ENCODE measurements at regions not wholly inside any gene's neighbourhood (a gene's known extent, or its start where the extent isn't known, plus 50 kb on each side); places are given as distances from the start of the nearest gene placed in this dataset.

- CTCF ChIA-PET: no interaction called here
- no peaks in the 10 kb centered on the region for H3K36me3 ChIP-seq (ENCODE audit: control insufficient read depth, insufficient read depth, low read length)
- no peak overlapping the region for H3K4me3 ChIP-seq (ENCODE audit: low read depth, low read length)
- H3K27me3 ChIP-seq (ENCODE audit: control insufficient read depth, insufficient read depth, low read length): no peaks in the 10 kb centered on the region
- no peak for DNase-seq (ENCODE audit: low read depth)
- no peak for TF ChIP-seq CTCF (IDR thresholded peaks at IDR 0.05; ENCODE audit: insufficient read depth, low read depth, low read length)
- POLR2A ChIA-PET: no interaction called here
These were observed 58.0 kb upstream of the PARP11 start for GRCh38 chr12:3931206-3931605.

GRCh38 chr12:3929875-3930615, 56.8 kb upstream of the PARP11 start:
- Histone ChIP-seq H3K36me3 (ENCODE audit: control insufficient read depth, insufficient read depth, low read length) (no peaks in the 10 kb centered on the region), H3K4me3 (ENCODE audit: low read depth, low read length) (no peak overlapping the region), H3K27me3 (ENCODE audit: control insufficient read depth, insufficient read depth, low read length) (no peaks in the 10 kb centered on the region)
- CTCF ChIA-PET: interaction anchor here (1.1 kb wide), 1 partner anchor 347 kb away, joined by 3 read pairs; no protein-coding TSS in a partner anchor
- no peak for TF ChIP-seq CTCF (IDR thresholded peaks at IDR 0.05; ENCODE audit: insufficient read depth, low read depth, low read length)
- DNase-seq (ENCODE audit: low read depth): no peak
- POLR2A ChIA-PET: no interaction called here

- ChIA-PET POLR2A (no interaction called here), CTCF (interaction anchor here (0.7 to 1.4 kb wide), 2 partner anchors 21 to 156 kb away, joined by 3 read pairs; no protein-coding TSS in a partner anchor)
- no peaks in the 10 kb centered on the region for H3K27me3 ChIP-seq (ENCODE audit: control insufficient read depth, insufficient read depth, low read length)
- H3K4me3 ChIP-seq (ENCODE audit: low read depth, low read length): no peak overlapping the region
- no peak for DNase-seq (ENCODE audit: low read depth)
- TF ChIP-seq CTCF (IDR thresholded peaks at IDR 0.05; ENCODE audit: insufficient read depth, low read depth, low read length): no peak
- H3K36me3 ChIP-seq (ENCODE audit: control insufficient read depth, insufficient read depth, low read length): no peaks in the 10 kb centered on the region
These were observed 55.5 kb upstream of the PARP11 start for GRCh38 chr12:3928538-3929184.

GRCh38 chr12:3925621-3926020, 52.4 kb upstream of the PARP11 start:
- no peaks in the 10 kb centered on the region for H3K36me3 ChIP-seq (ENCODE audit: control insufficient read depth, insufficient read depth, low read length)
- no peak for DNase-seq (ENCODE audit: low read depth)
- no peak overlapping the region for H3K4me3 ChIP-seq (ENCODE audit: low read depth, low read length)
- CTCF ChIA-PET: no interaction called here
- H3K27me3 ChIP-seq (ENCODE audit: control insufficient read depth, insufficient read depth, low read length): no peaks in the 10 kb centered on the region
- POLR2A ChIA-PET: no interaction called here
- TF ChIP-seq CTCF (IDR thresholded peaks at IDR 0.05; ENCODE audit: insufficient read depth, low read depth, low read length): no peak

GRCh38 chr12:3924761-3925160, 51.6 kb upstream of the PARP11 start:
- ChIA-PET POLR2A (no interaction called here), CTCF (no interaction called here)
- H3K4me3 ChIP-seq (ENCODE audit: low read depth, low read length): no peak overlapping the region
- H3K36me3 ChIP-seq (ENCODE audit: control insufficient read depth, insufficient read depth, low read length): no peaks in the 10 kb centered on the region
- H3K27me3 ChIP-seq (ENCODE audit: control insufficient read depth, insufficient read depth, low read length): no peaks in the 10 kb centered on the region
- no peak for TF ChIP-seq CTCF (IDR thresholded peaks at IDR 0.05; ENCODE audit: insufficient read depth, low read depth, low read length)
- DNase-seq (ENCODE audit: low read depth): no peak
